ENCODE measurements at regions not wholly inside any gene's neighbourhood (a gene's known extent, or its start where the extent isn't known, plus 50 kb on each side); places are given as distances from the start of the nearest gene placed in this dataset.

DNA sequence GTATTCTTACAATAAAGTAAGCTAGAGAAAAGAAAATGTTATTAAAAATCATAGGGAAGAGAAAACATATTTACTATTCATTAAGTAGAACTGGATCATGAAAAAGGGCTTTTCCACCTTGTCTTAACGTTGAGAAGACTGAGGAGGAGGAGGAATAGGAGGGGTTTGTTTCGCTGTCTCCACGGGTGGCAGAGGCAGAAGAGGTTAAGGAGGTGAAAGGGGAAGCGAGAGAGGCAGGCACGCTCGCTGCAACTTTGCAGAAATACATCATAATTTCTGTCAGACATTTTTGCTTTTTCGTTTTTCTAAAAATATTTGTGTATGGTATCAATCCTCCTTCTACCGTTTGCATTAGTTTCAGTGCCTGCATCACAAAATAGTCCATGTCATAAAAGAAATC is 2375.1 kb upstream of the AGA start:
- no peaks in the 10 kb centered on the region for H3K4me1 ChIP-seq
- no peaks in the 10 kb centered on the region for H3K9me3 ChIP-seq
- no peak for TF ChIP-seq CTCF (IDR thresholded peaks at IDR 0.05; ENCODE audit: low read depth, low read length)
- no peak overlapping the region for H3K4me3 ChIP-seq (ENCODE audit: low read depth, low read length)
- no peaks in the 10 kb centered on the region for H3K27me3 ChIP-seq
- no peak for DNase-seq
- no peaks in the 10 kb centered on the region for H3K36me3 ChIP-seq

- no peak for DNase-seq
- H3K36me3 ChIP-seq, result no peaks in the 10 kb centered on the region
- TF ChIP-seq CTCF (IDR thresholded peaks at IDR 0.05; ENCODE audit: low read depth, low read length), result no peak
- no peaks in the 10 kb centered on the region for H3K9me3 ChIP-seq
- no peaks in the 10 kb centered on the region for H3K4me1 ChIP-seq
- H3K4me3 ChIP-seq (ENCODE audit: low read depth, low read length), result no peak overlapping the region
- H3K27me3 ChIP-seq, result no peaks in the 10 kb centered on the region
These were observed 2381.1 kb upstream of the AGA start for GRCh38 chr4:179823342-179823741.

DNA sequence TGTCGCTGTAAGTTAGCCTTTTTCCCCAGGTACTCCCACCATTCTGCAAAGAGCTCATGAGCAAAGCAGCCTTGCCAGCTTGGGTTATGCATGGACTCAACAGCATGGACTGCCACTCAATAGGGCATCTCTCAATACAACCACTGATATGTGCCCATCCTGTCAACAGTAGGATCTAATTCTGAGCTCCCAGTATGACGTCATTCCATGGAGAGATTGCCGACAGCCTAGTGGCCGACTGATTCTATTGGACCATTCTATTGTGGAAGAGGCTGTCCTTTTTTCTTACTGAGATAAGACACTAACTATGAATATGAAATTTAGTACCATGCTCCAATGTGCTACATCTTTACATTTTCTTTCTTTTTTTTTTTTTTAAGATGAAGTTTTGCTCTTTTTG is 2389.0 kb upstream of the AGA start:
- no peaks in the 10 kb centered on the region for H3K36me3 ChIP-seq
- no peaks in the 10 kb centered on the region for H3K9me3 ChIP-seq
- no peak overlapping the region for H3K4me3 ChIP-seq (ENCODE audit: low read depth, low read length)
- no peaks in the 10 kb centered on the region for H3K27me3 ChIP-seq
- H3K4me1 ChIP-seq, result no peaks in the 10 kb centered on the region
- DNase-seq, result no peak
- no peak for TF ChIP-seq CTCF (IDR thresholded peaks at IDR 0.05; ENCODE audit: low read depth, low read length)

- DNase-seq, result no peak
- no peaks in the 10 kb centered on the region for H3K4me1 ChIP-seq
- H3K4me3 ChIP-seq (ENCODE audit: low read depth, low read length), result no peak overlapping the region
These were observed 2394.2 kb upstream of the AGA start for GRCh38 chr4:179836179-179837075.

GRCh38 chr4:179843370-179843769 is 2399.8 kb upstream of the TENM3 start:
- H3K27me3 ChIP-seq, result no peaks in the 10 kb centered on the region
- no peak overlapping the region for H3K4me3 ChIP-seq (ENCODE audit: low read depth, low read length)
- H3K9me3 ChIP-seq, result no peaks in the 10 kb centered on the region
- no peaks in the 10 kb centered on the region for H3K36me3 ChIP-seq
- DNase-seq, result no peak
- no peak for TF ChIP-seq CTCF (IDR thresholded peaks at IDR 0.05; ENCODE audit: low read depth, low read length)
- no peaks in the 10 kb centered on the region for H3K4me1 ChIP-seq

More at GRCh38 chr4:179836179-179837075, 2394.2 kb upstream of the AGA start:
- TF ChIP-seq CTCF (IDR thresholded peaks at IDR 0.05; ENCODE audit: low read depth, low read length), result no peak
- Histone ChIP-seq H3K27me3 (no peaks in the 10 kb centered on the region), H3K36me3 (no peaks in the 10 kb centered on the region), H3K9me3 (no peaks in the 10 kb centered on the region)

GRCh38 chr4:179855469-179855868 is 2387.7 kb upstream of the TENM3 start:
- Histone ChIP-seq H3K36me3 (no peaks in the 10 kb centered on the region), H3K9me3 (no peaks in the 10 kb centered on the region; the same call in 1 of the 2 replicates), H3K4me3 (ENCODE audit: low read depth, low read length) (no peak overlapping the region), H3K27me3 (no peaks in the 10 kb centered on the region), H3K4me1 (no peaks in the 10 kb centered on the region)
- no peak for TF ChIP-seq CTCF (IDR thresholded peaks at IDR 0.05; ENCODE audit: low read depth, low read length)
- no peak for DNase-seq
